Activated CD4-positive, alpha-beta T cell treated with anti-CD3 and anti-CD28 coated beads, Interleukin-2, Interleukin-6, amounts not matched to agents 100 ng/mL and 50 ng/mL, durations not matched to agents 16 hours and 8 hours (primary cell): ENCODE measurements at regions not wholly inside any gene's neighbourhood (a gene's known extent, or its start where the extent isn't known, plus 50 kb on each side); places are given as distances from the start of the nearest gene placed in this dataset.
"Not testable (repeated sequence)": the region's sequence is repeated elsewhere in the genome, so short reads cannot be mapped to it uniquely, and the experiment has no call there.

Experiments used
- DNase-seq: peaks from one replicate; pipeline ENCODE4 v3.0.0-alpha.2; 2020

DNA sequence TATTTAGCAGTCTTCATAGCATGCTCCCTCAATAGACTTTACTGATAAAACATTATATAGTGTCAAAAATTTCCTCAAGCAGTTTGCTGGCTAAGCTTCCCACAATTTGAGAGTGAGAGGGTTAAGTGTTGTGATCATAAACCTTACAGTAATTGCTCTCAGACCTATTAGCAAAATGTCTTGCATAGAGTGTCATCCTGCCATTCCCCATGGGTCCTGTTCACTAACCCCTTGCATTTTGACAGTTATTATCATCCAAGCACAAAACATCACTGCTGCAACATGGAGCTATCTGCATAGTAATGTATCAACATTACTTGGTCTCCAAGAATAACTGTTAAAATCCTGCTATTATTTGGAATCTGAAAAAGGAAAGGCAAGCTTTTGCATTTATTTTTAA, 196.1 kb upstream of the GK2 start:
- DNase-seq: no peak

DNA sequence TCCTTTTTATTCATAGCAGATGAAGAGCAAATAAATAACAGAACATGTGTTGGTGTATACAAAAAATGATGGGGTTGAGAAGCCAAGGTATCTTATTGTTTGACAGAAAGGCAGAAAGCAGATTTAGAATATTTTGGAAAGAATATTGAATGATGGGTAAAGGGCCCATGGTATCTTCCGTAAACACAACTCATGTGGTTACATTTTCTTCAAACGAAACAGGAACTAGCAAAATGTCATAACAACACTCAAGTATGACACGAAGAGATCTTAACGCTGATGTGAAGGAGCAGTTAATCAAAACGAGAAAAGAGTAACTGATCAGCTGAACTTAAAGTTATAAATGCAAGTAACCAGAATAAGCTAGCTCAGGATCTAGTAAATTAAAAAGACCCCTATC, 195.7 kb upstream of the GK2 start:
- DNase-seq: peak; percentile 46

DNA sequence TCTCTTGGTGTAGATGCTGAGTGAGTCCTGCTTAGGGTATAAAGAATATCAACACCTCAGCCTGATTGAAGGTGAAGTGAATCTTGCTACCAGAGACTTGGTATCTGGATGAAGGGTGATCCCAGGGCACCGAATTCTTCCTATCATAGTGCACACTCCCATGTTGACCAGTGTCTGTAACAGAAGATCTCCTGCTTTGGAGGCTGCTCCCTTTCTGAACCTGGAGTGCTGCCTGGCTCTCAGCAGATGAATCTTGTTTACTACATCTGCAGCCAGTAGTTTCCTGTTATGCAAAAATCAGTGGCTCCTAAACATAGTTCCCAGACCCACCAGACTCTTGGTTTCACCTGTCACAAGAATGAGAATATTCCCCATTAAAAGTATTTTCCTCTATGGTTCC, 191.7 kb upstream of the GK2 start:
- no peak for DNase-seq

- no peak for DNase-seq
These were observed 190.8 kb upstream of the GK2 start for GRCh38 chr4:79598801-79599200.

DNA sequence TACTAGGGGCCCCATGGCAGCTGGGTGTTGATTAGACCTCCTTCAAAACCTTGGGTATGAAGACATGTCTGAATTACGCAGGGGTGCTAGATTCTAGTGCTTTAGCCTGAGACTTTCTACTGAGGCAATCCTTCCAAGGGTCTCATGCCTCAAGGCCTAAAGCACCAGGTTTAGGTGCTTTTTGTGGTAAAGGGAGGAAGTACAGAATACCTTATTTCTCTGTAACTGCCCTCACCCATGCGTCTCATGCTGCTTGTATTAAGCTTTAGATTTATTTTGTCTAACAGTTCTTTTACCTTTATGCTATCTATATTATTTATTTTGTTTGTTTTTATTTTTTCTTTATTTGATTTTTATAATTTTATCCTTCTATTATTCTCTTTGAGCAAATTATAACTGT, 190.2 kb upstream of the GK2 start:
- DNase-seq: no peak

GRCh38 chr4:79597266-79597665, 189.2 kb upstream of the GK2 start:
- DNase-seq: no peak

DNA sequence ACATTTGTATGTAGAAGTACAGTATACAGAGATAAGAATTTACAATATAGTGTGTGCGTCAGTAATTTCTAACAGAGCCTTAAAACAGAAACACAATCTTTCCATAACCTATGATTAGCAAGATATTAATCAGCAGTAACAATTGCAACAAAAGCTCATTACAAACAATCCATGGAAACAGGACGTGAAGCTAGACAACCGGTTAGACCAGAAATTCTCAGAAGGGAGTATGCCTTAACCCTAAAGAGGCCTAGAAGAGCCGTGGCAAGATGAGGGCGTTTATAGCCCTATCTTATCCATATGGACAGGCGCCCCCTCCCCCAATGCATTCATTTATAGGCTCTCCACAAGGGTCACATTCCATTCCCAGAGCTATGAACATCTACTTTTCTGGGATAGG, 184.2 kb upstream of the GK2 start:
- not testable (repeated sequence) for DNase-seq

GRCh38 chr4:79588679-79589078, 180.7 kb upstream of the GK2 start:
- DNase-seq: no peak

DNA sequence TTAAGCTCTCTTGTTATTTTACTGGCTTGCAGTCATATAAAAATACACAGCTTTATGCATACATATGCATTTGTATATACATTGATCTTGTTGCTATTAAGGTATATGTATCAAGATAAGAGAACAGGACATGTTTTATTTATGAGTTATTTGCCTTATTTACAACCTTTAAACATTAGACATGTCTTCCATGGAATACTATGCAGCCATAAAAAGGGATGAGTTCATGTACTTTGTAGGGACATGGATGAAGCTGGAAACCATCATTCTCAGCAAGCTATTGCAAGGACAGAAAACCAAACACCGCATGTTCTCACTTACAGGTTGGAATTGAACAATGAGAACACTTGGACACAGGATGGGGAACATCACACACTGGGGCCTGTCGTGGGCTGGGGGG, 179.2 kb upstream of the GK2 start:
- not testable (repeated sequence) for DNase-seq

GRCh38 chr4:79585834-79586233, 177.8 kb upstream of the GK2 start:
- no peak for DNase-seq

DNA sequence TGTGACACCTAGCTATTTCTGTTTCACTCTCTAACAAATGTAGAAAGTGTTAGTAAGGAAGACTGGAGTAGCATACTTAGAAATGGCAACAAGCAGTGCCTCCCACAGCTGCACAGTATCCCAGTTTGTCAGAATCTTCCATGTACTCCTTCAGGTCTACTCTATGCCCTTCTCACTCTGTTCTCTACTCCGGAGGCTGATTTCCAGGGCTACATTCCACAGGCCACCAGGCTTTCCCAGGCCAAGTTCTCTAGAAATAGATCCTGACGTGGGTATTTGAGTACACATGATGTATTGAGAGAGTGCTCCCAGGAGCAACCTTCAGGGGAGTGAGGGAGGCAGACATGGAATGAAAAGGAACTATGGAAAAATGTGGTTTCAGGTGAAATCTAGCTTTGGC, 177.3 kb upstream of the GK2 start:
- DNase-seq: no peak

GRCh38 chr4:79584902-79585301, 176.9 kb upstream of the GK2 start:
- DNase-seq: no peak

- DNase-seq: no peak
These were observed 176.3 kb upstream of the GK2 start for GRCh38 chr4:79584352-79584751.

DNA sequence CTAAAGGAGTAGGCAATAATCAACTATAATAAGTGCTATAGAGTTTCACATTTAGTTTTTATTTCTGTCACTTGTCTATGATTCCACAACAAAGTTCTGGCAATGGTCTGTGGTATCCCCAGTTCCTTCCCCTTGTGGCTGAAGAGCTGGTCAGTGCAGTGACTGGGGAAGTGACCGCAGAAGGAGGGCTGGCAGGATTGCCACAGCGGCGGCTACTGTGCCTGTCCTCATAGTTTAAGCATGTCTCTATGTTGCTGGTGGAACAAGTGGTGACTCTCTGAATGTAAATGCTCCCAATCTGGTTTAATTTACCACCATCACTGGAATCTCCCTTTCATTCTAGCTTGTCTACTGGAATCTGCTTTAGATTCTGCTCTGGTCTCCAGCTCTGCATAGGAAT, 170.6 kb upstream of the GK2 start:
- no peak for DNase-seq

DNA sequence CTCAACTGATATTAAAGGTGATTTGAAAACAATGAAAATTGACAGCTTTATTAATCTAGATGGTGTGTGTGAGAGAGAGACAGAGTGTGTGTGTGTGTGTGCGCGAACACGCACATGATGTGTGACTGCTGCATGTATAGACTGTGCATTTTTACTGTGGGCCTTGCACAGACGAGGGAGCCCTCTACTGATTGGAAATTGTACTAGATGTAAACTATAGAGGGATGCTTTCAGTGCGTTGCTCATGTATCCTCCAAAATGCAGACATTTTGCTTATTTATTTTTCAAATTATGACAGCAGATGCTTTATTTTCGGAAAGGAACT, 168.4 kb upstream of the GK2 start:
- DNase-seq: peak; percentile 10

GRCh38 chr4:79575709-79576428, 167.8 kb upstream of the GK2 start:
- DNase-seq: no peak

GRCh38 chr4:79574741-79575451, 166.9 kb upstream of the GK2 start:
- DNase-seq: no peak

DNA sequence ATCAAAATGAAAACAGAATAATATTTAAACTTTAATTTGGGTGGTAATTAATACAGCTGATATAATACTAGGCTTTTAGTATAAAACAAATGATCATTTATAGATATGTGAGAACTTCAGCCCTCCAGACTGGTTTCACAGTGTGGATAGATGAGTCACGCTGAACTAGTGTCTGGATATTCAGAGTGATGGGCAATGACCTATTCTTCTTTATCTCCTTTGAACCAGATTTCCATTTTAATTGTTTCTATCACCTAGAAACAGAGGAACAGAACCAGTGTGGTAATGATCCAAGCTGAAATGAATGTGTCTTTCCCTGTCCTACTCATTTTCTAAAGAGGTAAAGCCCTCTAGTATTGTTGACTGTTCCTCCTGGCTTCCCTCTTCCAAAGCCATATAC, 155.2 kb upstream of the GK2 start:
- no peak for DNase-seq

DNA sequence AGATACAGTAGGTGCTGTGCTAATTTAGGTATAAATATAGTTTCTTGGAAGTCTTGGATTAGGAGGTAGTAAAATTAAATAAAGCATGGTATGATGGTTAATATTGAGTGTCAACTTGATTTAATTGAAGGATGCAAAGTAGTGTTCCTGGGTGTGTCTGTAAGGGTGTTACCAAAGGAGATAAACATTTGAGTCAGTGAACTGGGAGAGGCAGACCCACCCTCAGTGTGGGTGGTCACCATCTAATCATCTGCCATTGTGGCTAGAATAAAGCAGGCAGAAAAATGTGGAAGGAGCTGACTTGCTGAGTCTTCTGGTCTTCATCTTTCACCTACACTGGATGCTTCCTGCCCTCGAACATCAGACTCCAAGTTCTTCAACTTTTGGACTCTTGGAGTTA, 153.7 kb upstream of the GK2 start:
- no peak for DNase-seq

DNA sequence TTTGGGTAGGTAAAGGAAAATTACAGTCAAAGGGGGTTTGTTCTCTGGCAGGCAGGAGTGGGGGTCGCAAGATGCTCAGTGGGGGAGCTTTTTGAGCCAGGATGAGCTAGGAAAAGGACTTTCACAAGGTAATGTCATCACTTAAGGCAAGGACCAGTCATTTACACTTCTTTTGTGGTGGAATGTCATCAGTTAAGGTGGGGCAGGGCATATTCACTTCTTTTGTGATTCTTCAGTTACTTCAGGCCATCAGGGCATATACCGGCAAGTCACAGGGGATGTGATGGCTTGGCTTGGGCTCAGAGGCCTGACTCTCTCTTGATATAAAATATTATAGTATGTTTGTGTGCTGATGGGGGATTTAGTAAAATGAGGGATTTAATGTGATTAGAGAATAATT, 151.4 kb upstream of the GK2 start:
- DNase-seq: not testable (repeated sequence)

DNA sequence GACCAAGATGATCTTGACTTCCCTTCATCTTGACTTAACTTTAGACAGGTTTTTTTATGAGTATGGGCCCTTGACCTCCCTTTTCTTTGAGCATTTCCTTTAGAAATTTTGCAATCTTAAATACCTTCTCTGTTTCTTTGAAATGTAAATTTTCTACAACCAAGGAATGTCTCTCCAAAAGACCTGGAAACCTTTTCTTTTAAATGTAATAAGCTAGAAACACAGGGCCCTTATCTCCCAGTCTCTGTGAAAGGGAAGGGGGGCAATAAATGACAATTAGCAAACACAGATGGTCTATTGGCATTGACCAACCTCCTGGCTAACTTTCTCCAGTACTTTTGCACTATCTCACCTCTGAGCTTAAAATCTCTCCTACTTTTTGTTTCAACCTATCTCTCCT, 144.3 kb upstream of the GK2 start:
- no peak for DNase-seq

DNA sequence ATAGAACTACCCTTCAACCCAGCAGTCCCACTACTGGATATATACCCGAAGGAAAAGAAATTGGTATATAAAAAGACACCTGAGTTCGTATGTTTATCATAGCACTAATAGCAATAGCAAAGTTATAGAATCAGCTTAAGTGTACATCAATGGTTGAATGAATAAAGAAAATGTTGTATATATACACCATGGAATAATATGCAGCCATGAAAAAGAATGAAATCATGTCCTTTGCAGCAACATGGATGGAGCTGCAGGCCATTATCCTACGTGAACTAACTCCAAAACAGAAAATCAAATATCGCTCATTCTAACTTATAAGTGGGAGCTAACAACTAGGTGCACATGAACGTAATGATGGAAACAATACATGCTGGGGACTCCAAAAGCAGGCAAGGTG, 143.5 kb upstream of the GK2 start:
- no peak for DNase-seq

DNA sequence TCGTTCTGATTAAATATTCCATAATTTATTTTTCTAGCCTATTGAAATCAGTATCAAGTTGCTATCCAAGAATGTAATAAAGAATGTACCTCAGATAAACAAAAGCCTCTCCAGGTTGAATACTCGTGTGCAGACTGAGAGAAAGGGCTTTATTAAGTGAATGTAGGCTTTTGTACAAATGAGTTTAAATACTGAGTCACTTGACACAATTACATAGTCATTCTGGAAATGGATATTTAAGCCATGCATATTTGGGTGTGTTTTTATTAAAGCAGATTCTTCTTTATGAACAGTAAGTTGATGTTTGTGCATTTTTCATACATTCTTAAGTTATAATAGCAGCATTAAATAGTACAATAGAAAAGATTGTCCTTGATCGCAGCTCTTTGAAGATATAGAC, 139.8 kb upstream of the GK2 start:
- DNase-seq: no peak

- not testable (repeated sequence) for DNase-seq
These were observed 137.3 kb upstream of the GK2 start for GRCh38 chr4:79545292-79545691.

DNA sequence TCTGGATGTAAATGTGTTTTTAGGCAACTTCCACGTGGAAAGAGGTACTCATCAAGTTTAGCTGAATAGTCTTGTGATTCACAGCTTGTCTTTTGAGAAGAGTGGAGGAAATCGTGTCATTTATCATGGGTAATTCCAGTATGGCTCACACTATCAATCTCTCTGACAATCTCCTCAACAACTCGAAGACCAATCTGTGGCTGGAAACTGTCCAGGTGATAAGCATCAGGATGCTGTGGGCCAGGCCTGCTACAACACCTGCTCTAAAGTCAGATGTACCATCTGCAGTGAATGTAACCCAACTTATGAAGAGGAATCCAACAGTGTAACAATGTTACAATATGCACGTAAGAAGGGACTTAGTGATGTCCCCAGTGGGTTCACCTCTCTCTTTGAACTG, 132.1 kb upstream of the GK2 start:
- DNase-seq: no peak
